Endothelial cell of umbilical vein (primary cell): ENCODE measurements at regions not wholly inside any gene's neighbourhood (a gene's known extent, or its start where the extent isn't known, plus 50 kb on each side); places are given as distances from the start of the nearest gene placed in this dataset.

Experiments
- BruUV-seq: library from RNA; stranded (reverse); fragments of 400-500 nt; replicated peaks from 2 replicates; lab custom pipeline; 2021; lab: Mats Ljungman, UMichigan
- CTCF ChIA-PET: fragments of 300-600, 350-600 bp; sonication (Branson Sonifier 250); formaldehyde crosslinking; loops from one replicate; lab custom pipeline; 2021; ENCODE audit warnings: antibody characterized with exemption, inconsistent platforms; lab: Charles Lee
- POLR2A ChIA-PET: fragments of 300-600, 350-600 bp; sonication (Branson Sonifier 250); formaldehyde crosslinking; loops from one replicate; lab custom pipeline; 2021; ENCODE audit warnings: antibody characterized with exemption, inconsistent platforms; lab: Charles Lee
- DNase-seq: peaks from one replicate; pipeline ENCODE4 v3.0.0-alpha.2; 2011; ENCODE audit warnings: low read depth, low spot score
- FAIRE-seq: peaks from 2 replicates; lab custom pipeline; 2011; peaks lifted over from hg19 to GRCh38; lab: Jason Lieb, UNC
- H2AFZ ChIP-seq: 2 replicates; pipeline ENCODE4 v1.6.0; 2012; ENCODE audit warnings: low read depth, low read length, control low read depth, inconsistent platforms
- H3K27ac ChIP-seq: 2 replicates; pipeline ENCODE4 v1.5.1; 2011; ENCODE audit warnings: low read depth, mild to moderate bottlenecking, control low read depth, low read length, moderate library complexity; ENCODE audit not compliant: insufficient read depth
- H3K27me3 ChIP-seq, 2 experiments: 2 replicates each; pipeline versions ENCODE4 v1.6.0 to v1.6.1; 2011; ENCODE audit warnings: low read length in 2 of 2, mixed read lengths in 1 of 2; ENCODE audit not compliant: control insufficient read depth in 2 of 2, insufficient read depth in 2 of 2
- H3K36me3 ChIP-seq, 2 experiments: 2 replicates in 1 of 2; 3 replicates in 1 of 2; pipeline ENCODE4 v1.5.1; 2011; ENCODE audit warnings: low read length in 2 of 2, mild to moderate bottlenecking in 1 of 2, moderate library complexity in 1 of 2; ENCODE audit not compliant: control insufficient read depth in 2 of 2, insufficient read depth in 2 of 2; ENCODE audit errors: extremely low read depth in 1 of 2
- H3K4me1 ChIP-seq: 3 replicates; pipeline ENCODE4 v1.5.1; 2011; ENCODE audit warnings: mild to moderate bottlenecking, low read length; ENCODE audit not compliant: control insufficient read depth, insufficient read depth; ENCODE audit errors: extremely low read depth
- H3K4me2 ChIP-seq: 2 replicates; pipeline ENCODE4 v1.6.1; 2011; ENCODE audit warnings: low read length, control low read depth, mixed read lengths; ENCODE audit not compliant: insufficient read depth
- H3K4me3 ChIP-seq, 3 experiments: fragments of 200-600 bp in 1 of 3; sonication (generic), shearing (Covaris generic) in 1 of 3; replicated peaks in 1 of 3; 2 replicates each; pipeline ENCODE4 v1.5.1; 2011 to 2016; ENCODE audit warnings: control low read depth in 3 of 3, low read length in 3 of 3, mild to moderate bottlenecking in 2 of 3, inconsistent platforms in 1 of 3, low read depth in 1 of 3, moderate library complexity in 1 of 3; ENCODE audit not compliant: insufficient read depth in 1 of 3
- H3K79me2 ChIP-seq: 2 replicates; pipeline ENCODE4 v1.6.0; 2012; ENCODE audit warnings: low read length, inconsistent platforms; ENCODE audit not compliant: control insufficient read depth, insufficient read depth
- H3K9ac ChIP-seq: replicated peaks from 2 replicates; pipeline ENCODE3; 2011; ENCODE audit warnings: low read length, control low read depth; ENCODE audit not compliant: insufficient read depth; ENCODE audit errors: extremely low read depth
- H3K9me1 ChIP-seq: replicated peaks from 3 replicates; pipeline ENCODE4 v1.6.0; 2011; ENCODE audit warnings: mild to moderate bottlenecking, low read length; ENCODE audit not compliant: control insufficient read depth, insufficient read depth; ENCODE audit errors: extremely low read depth
- H3K9me3 ChIP-seq: replicated peaks from 2 replicates; pipeline ENCODE4 v1.5.1; 2012; ENCODE audit warnings: low read length, inconsistent platforms; ENCODE audit not compliant: control insufficient read depth, insufficient read depth
- H4K20me1 ChIP-seq: replicated peaks from 2 replicates; pipeline ENCODE3; 2011; ENCODE audit warnings: mild to moderate bottlenecking, low read length; ENCODE audit not compliant: control insufficient read depth, insufficient read depth; ENCODE audit errors: extremely low read depth
- FOS ChIP-seq: IDR thresholded peaks from 2 replicates; pipeline ENCODE4 v1.6.1; 2011; ENCODE audit warnings: mild to moderate bottlenecking, low read length, moderate library complexity, borderline replicate concordance; ENCODE audit not compliant: insufficient read depth
- GATA2 ChIP-seq: IDR thresholded peaks from 2 replicates; pipeline ENCODE4 v1.7.0; 2011; ENCODE audit warnings: low read depth, mild to moderate bottlenecking, moderate library complexity, mixed read lengths, low read length; ENCODE audit not compliant: insufficient read length, insufficient read depth
- dilution Hi-C: fragments of 300-500 bp; cut with MboI; formaldehyde crosslinking; loops from one replicate; pipeline ENCODE4 v1.15.0; 2019; ENCODE audit warnings: low sequenced_read_pairs; ENCODE audit not compliant: extremely low pct_ligation_motif_present
- intact Hi-C: fragments of 100-400 bp; cut with micrococcal nuclease; formaldehyde crosslinking; loops from one replicate; pipeline ENCODE4 v1.10.0; 2022
- TF ChIP-seq, protein P1 (sequence below), 2 donors: IDR thresholded peaks; 1 replicate in 1 of 2; 2 replicates in 1 of 2; pipeline ENCODE4 v1.5.1; 2011; ENCODE audit warnings: low read length in 2 of 2, mild to moderate bottlenecking in 2 of 2, moderate library complexity in 2 of 2, control low read depth in 1 of 2, inconsistent platforms in 1 of 2, low read depth in 1 of 2; ENCODE audit not compliant: insufficient read depth in 1 of 2; ENCODE audit errors: extremely low read depth in 1 of 2

DNA sequence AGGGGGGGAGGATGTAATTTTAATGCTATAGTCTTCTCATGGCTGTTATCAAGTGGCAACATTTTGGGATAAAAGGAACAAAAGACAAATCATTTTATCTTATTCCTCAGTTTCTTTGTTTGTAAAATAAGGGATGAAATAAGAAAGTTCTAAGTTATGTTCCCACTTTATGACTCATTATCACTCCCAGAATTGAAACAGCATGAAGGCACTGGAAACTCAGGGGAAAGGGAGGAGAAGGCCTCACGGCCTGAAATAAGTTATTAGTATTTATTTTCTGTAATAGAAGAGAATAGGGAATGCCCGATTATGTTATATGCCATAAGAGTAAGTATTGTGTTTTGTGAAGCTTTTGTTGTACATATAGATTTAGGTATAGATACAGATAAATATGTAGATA is 85.0 kb upstream of the NAMPT start:
- H3K79me2 ChIP-seq: no peaks in the 10 kb centered on the region
- H3K9me1 ChIP-seq: no peaks in the 10 kb centered on the region
- no peaks in the 10 kb centered on the region for H3K27me3 ChIP-seq
- H2AFZ ChIP-seq: no peak overlapping the region
- no peaks in the 10 kb centered on the region for H3K36me3 ChIP-seq
- no peaks in the 10 kb centered on the region for H3K9me3 ChIP-seq
- dilution Hi-C loops: no loop called here
- no peaks in the 10 kb centered on the region for H3K4me1 ChIP-seq
- BruUV-seq: no TSS peak
- H3K4me3 ChIP-seq: no peak overlapping the region
- H4K20me1 ChIP-seq: no peaks in the 10 kb centered on the region
- H3K9ac ChIP-seq: no peak overlapping the region
- TF ChIP-seq, protein P1, sequence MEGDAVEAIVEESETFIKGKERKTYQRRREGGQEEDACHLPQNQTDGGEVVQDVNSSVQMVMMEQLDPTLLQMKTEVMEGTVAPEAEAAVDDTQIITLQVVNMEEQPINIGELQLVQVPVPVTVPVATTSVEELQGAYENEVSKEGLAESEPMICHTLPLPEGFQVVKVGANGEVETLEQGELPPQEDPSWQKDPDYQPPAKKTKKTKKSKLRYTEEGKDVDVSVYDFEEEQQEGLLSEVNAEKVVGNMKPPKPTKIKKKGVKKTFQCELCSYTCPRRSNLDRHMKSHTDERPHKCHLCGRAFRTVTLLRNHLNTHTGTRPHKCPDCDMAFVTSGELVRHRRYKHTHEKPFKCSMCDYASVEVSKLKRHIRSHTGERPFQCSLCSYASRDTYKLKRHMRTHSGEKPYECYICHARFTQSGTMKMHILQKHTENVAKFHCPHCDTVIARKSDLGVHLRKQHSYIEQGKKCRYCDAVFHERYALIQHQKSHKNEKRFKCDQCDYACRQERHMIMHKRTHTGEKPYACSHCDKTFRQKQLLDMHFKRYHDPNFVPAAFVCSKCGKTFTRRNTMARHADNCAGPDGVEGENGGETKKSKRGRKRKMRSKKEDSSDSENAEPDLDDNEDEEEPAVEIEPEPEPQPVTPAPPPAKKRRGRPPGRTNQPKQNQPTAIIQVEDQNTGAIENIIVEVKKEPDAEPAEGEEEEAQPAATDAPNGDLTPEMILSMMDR (IDR thresholded peaks at IDR 0.05; ENCODE audit: extremely low read depth in 1 of 2, insufficient read depth in 1 of 2, low read depth in 1 of 2, low read length in 2 of 2): no peak
- H3K27ac ChIP-seq: no peak overlapping the region
- no peak for DNase-seq
- intact Hi-C loops: loop anchor here (5.0 kb wide), 1 partner anchor 83 kb away; no protein-coding TSS in a partner anchor
- FAIRE-seq: no peak
- ChIA-PET POLR2A (interaction anchor here (0.7 to 1.0 kb wide), 2 partner anchors 85 to 908 kb away, joined by 3 read pairs; partner anchors contain the start of gene NAMPT), CTCF (interaction anchor here (0.9 to 1.2 kb wide), 4 partner anchors 10 to 193 kb away, joined by 3 to 7 read pairs (median 4); no protein-coding TSS in a partner anchor)
- no peak overlapping the region for H3K4me2 ChIP-seq

DNA sequence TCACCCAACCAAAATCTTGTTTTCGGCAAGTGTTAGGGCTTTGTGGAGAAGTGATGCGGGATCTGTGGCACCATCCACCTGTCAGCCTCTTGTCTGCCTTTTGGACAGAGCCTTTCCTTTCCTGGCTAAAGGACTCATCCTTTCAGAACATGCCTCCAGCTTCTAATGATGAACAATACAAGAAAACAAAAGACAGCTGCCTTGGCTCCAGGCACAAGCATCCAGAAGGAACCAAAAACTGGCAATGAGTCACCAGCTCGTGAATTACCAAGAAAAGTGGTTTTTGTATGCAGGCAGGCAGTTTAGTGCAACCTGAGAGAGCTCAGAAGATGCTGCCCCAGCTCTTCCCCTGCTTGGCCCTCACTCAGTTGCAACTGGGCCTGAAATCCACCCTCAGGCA is 84.6 kb upstream of the NAMPT start:
- peak; percentile 9 for DNase-seq

More for the DNA sequence above, 84.6 kb upstream of the NAMPT start:
- Histone ChIP-seq H3K4me2 (no peak overlapping the region), H3K9me3 (no peaks in the 10 kb centered on the region), H3K4me3 (no peak overlapping the region), H2AFZ (no peak overlapping the region), H3K4me1 (no peaks in the 10 kb centered on the region), H3K9ac (no peak overlapping the region), H3K9me1 (no peaks in the 10 kb centered on the region), H3K79me2 (no peaks in the 10 kb centered on the region), H3K36me3 (no peaks in the 10 kb centered on the region), H3K27ac (no peak overlapping the region), H3K27me3 (no peaks in the 10 kb centered on the region), H4K20me1 (no peaks in the 10 kb centered on the region)
- ChIA-PET CTCF (interaction anchor here (0.7 to 1.3 kb wide), 6 partner anchors 11 to 192 kb away, joined by 3 to 7 read pairs (median 4); no protein-coding TSS in a partner anchor), POLR2A (interaction anchor here (0.7 to 1.0 kb wide), 2 partner anchors 84 to 908 kb away, joined by 3 read pairs; partner anchors contain the start of gene NAMPT)
- intact Hi-C loops (loop anchor here (5.0 kb wide), 1 partner anchor 82 kb away; no protein-coding TSS in a partner anchor), dilution Hi-C loops (no loop called here)
- BruUV-seq: no TSS peak
- FAIRE-seq: peak; percentile 71
- TF ChIP-seq GATA2 (no peak), FOS (peak; percentile 21)
